GM18520 (cell line): ENCODE measurements at regions not wholly inside any gene's neighbourhood (a gene's known extent, or its start where the extent isn't known, plus 50 kb on each side); places are given as distances from the start of the nearest gene placed in this dataset.
"Not testable (repeated sequence)": the region's sequence is repeated elsewhere in the genome, so short reads cannot be mapped to it uniquely, and the experiment has no call there.

Experiments
- ATAC-seq: cut with Tn5 transposase; IDR thresholded peaks from one replicate; pipeline ENCODE4 v1.9.1; 2021; ENCODE audit not compliant: unreplicated experiment

DNA sequence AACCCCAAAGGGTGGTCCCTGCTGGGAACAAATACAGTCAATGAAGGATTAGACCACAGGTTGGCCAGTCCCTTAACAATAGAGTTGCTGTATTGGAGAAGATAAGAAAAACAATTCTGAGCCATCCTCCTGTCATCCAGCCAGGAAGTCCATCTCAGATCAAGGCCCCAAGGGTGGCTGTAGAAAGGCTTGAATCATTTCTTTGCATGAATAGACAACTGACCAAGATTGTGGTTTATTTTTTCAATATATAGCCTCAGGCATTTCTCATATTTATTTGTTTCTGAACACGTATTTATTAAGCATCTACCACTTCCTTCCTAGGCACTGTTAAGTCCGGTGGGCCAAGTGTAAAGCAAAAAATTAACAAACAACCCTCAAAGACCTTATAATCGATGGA lies 274.4 kb upstream of the SLC14A2 start:
- no peak for ATAC-seq

- no peak for ATAC-seq
Observed at GRCh38 chr18:45341454-45341853, 273.8 kb upstream of the SLC14A2 start.

GRCh38 chr18:45342166-45342565 lies 273.1 kb upstream of the SLC14A2 start:
- no peak for ATAC-seq

DNA sequence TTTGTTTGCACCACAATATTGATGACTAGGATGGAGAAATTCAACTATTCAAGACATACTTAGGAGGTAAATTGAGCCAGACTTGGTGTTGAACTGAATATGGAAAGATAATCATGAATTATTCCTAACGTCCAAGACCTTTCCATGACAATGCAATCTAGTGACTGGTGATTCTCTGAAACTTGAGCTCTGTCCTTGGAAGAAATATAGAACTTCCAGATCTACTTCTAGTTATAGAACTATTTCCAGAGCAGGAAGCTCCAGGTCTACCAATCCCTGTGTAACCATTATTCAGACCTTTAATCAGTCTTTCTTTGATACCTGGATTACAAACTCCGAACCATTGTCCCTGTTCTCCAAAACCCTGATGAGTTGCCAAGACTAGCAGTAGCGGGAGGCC lies 272.6 kb upstream of the SLC14A2 start:
- no peak for ATAC-seq

- ATAC-seq, result no peak
Observed at GRCh38 chr18:45343365-45343764, 271.9 kb upstream of the SLC14A2 start.

DNA sequence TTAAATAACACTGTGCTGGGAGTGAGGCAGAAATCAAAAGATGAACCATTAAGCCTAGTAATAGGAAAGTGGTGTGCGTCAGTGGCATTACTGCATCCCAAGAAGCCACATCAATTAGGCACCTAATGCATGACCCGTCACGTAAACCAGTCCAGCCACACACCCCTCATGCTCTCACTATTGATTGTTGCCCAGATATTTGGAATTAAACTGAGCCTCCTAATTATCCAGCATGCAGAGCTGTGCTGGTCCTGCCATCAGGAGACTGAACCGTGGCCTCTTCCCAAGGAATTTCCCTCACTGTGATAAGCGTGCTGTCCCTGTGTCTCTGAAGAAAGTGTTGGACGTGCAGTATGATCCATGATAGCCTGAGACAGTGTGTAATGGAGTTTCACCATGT lies 270.6 kb upstream of the SLC14A2 start:
- not testable (repeated sequence) for ATAC-seq

DNA sequence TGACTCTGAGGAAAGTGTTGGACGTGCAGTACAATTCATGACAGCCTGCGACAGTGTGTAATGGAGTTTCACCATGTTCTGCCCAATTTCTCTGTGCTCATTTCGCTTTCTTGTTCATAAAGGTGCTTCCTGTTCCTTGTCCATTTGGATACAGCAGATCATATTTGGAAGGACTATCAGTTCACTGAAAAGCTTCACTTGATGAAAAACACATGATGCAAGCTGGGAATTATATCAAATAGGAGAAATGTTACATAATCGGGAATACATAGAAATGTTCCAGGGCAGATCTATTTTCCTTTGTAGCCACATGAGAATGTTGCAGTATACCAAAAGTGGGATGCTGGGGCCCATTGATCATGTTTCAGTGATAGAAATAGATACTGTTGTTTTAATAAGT lies 266.3 kb upstream of the SLC14A2 start:
- no peak for ATAC-seq

- ATAC-seq, result no peak
Observed at GRCh38 chr18:45349467-45349866, 265.8 kb upstream of the SLC14A2 start.

- ATAC-seq, result no peak
Observed at GRCh38 chr18:45350404-45351156, 264.7 kb upstream of the SLC14A2 start.

GRCh38 chr18:45352874-45353273 lies 262.4 kb upstream of the SLC14A2 start:
- no peak for ATAC-seq

DNA sequence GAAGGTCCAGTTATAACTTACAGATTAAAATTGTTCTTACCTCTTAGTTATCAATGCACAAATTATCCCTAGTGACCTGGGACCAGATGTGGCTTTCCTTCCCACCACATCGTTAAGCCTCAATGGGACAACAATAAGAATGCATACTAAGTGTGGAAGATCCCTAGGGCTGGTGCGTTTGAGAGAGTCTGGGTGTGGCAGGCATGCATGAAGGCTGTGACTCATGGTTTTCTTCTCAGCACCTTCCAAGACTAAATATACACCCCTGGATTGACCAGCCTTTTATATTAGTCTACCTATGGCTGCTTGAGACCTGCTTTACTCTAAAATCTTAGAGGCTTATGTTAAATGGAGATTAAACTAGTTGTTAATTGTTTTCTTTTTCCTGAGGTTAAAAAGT lies 261.7 kb upstream of the SLC14A2 start:
- no peak for ATAC-seq

- ATAC-seq, result no peak
Observed at GRCh38 chr18:45355944-45356520, 259.2 kb upstream of the SLC14A2 start.

DNA sequence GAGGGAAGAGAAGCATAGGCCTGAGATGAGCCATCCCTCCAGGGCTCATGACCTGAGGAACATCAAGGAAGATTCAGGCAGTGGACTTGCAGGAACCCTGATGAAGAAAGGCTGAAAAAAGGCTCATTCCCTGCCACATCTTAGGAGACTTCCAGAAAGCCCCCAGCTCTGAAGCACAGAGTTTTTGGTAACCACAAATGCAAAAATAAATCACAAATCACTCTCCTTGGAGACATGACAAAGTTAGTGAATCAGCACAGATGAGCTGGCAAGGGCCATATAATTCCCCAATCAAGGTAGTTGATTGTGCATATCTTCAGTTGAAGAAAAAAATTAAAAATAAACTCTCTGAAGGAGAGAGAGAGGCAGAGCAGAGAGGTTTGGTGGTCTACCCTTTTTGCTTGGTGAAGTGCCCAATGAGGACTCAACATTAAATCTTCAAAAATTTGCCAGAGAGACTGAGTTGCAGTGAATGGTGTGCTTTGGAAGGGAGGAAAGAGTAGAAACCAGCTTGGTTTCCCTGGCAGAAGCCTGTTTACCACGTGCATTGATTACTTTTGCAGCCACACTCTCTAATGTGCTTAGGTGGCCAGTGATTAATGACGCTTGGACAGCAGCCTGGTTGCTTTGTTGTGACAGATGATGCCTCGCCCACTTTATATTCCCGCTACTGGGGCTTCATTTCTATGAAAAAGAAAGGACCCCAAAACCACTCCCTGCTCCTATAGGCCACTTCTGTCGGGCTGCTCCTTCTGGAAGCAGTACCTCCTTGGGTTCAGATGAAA lies 257.4 kb upstream of the SLC14A2 start:
- ATAC-seq, result no peak

- ATAC-seq, result no peak
Observed at GRCh38 chr18:45359275-45360009, 255.8 kb upstream of the SLC14A2 start.

DNA sequence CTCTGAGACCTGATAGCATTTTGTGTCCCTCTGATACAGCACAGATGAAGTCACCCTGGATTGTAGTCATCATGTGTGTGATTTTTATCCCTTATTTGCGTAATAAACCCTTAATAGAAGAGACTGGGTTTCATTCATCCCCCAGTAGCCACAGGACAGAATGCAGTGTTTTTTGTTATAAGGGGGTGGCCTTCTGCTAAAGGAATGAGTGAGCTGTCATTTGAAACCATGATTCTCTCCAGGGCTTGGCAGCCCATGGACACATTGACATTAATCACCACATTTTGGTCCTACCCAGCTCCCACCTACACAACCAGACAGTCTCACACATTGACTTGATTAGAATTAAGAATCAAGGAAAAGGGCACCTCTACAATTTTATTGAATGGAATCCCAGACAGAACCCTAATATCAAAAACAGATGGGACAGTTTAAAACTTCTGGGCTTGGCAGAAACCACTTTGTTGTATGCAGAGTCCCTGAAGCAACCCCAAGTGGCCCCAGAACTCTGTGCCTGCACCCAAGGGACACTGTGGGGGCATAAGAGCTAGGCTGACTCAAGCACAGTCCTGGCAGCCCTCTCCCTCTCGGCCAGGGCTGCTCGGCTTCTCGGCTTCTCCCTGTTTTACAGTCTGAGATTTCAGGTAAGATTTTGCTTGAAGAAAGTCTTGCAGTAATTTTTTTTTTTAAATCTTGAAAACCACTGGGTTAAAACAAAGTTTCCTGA lies 254.0 kb upstream of the SLC14A2 start:
- no peak for ATAC-seq

GRCh38 chr18:45363196-45363595 lies 252.1 kb upstream of the SLC14A2 start:
- ATAC-seq, result no peak

GRCh38 chr18:45365835-45366234 lies 249.4 kb upstream of the SLC14A2 start:
- no peak for ATAC-seq

- ATAC-seq, result no peak
Observed at GRCh38 chr18:45370255-45371010, 244.8 kb upstream of the SLC14A2 start.

DNA sequence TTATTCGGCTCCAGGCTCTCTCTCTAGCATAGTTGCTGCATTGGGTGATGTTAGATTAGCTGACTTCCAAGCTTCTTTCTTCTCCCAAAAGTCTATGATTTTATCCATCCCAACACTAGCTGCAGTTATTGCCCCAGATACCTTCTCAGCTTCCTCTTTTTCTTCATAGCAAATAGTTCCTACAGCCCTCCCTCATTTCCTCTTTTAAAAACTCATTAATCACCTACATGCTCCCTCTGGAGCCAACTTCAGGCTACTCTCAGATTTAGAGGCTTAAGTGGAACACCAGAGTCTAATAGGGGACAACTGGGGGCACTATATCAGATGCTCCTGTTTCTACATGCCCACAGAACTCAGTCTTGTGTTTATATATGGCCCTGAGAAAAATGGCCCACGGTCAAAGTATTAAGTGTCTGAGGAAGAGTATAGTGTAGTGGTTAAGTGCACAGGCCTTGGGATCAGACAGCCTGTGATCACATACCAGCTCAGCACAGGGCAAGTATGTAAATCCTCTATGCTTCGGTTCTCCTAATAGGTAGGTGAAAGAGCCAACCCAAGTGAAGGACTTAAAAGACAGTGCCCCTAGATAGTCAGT lies 241.9 kb upstream of the SLC14A2 start:
- no peak for ATAC-seq

- no peak for ATAC-seq
Observed at GRCh38 chr18:45374236-45374635, 241.0 kb upstream of the SLC14A2 start.
